ENCODE measurements at regions not wholly inside any gene's neighbourhood (a gene's known extent, or its start where the extent isn't known, plus 50 kb on each side); places are given as distances from the start of the nearest gene placed in this dataset.

- intact Hi-C loops (cut with DNase I), result no loop called here
- no peaks in the 10 kb centered on the region for H3K36me3 ChIP-seq
- TF ChIP-seq POLR2A (IDR thresholded peaks at IDR 0.05) (no peak), POLR2AphosphoS5 (IDR thresholded peaks at IDR 0.05; ENCODE audit: insufficient read depth in 1 of 2, low read depth in 1 of 2) (no peak), CTCF (IDR thresholded peaks at IDR 0.05) (no peak)
- no peaks in the 10 kb centered on the region for H3K27me3 ChIP-seq
- H3K9me3 ChIP-seq, result no peaks in the 10 kb centered on the region
- no peak overlapping the region for H3K27ac ChIP-seq
- no peak for DNase-seq (ENCODE audit: extremely low spot score in 2 of 2)
- H3K4me1 ChIP-seq, result no peaks in the 10 kb centered on the region
- H3K4me3 ChIP-seq, result no peak overlapping the region
Measured at GRCh38 chr11:45576461-45577215, 88.8 kb downstream of the CHST1 start.

GRCh38 chr11:45573728-45574127, 91.7 kb downstream of the CHST1 start:
- H3K4me1 ChIP-seq, result no peaks in the 10 kb centered on the region
- no peaks in the 10 kb centered on the region for H3K9me3 ChIP-seq
- no peak overlapping the region for H3K27ac ChIP-seq
- intact Hi-C loops (cut with DNase I), result no loop called here
- no peaks in the 10 kb centered on the region for H3K36me3 ChIP-seq
- DNase-seq (ENCODE audit: extremely low spot score in 2 of 2), result no peak
- no peak overlapping the region for H3K4me3 ChIP-seq
- no peaks in the 10 kb centered on the region for H3K27me3 ChIP-seq
- no peak for TF ChIP-seq CTCF (IDR thresholded peaks at IDR 0.05)
- TF ChIP-seq POLR2A (IDR thresholded peaks at IDR 0.05), result no peak

GRCh38 chr11:45572354-45573123, 92.9 kb downstream of the CHST1 start:
- H3K4me3 ChIP-seq, result no peak overlapping the region
- no peaks in the 10 kb centered on the region for H3K36me3 ChIP-seq
- no peaks in the 10 kb centered on the region for H3K9me3 ChIP-seq
- intact Hi-C loops (cut with DNase I), result no loop called here
- no peak for TF ChIP-seq POLR2A (IDR thresholded peaks at IDR 0.05)
- TF ChIP-seq CTCF (IDR thresholded peaks at IDR 0.05), result no peak
- TF ChIP-seq POLR2AphosphoS5 (IDR thresholded peaks at IDR 0.05; ENCODE audit: insufficient read depth in 1 of 2, low read depth in 1 of 2), result no peak
- no peaks in the 10 kb centered on the region for H3K27me3 ChIP-seq
- no peak overlapping the region for H3K27ac ChIP-seq
- no peaks in the 10 kb centered on the region for H3K4me1 ChIP-seq
- DNase-seq (ENCODE audit: extremely low spot score in 2 of 2), result no peak

GRCh38 chr11:45569776-45570175, 95.6 kb downstream of the CHST1 start:
- no peak overlapping the region for H3K27ac ChIP-seq
- TF ChIP-seq POLR2A (IDR thresholded peaks at IDR 0.05) (no peak), POLR2AphosphoS5 (IDR thresholded peaks at IDR 0.05; ENCODE audit: insufficient read depth in 1 of 2, low read depth in 1 of 2) (no peak), CTCF (IDR thresholded peaks at IDR 0.05) (no peak)
- intact Hi-C loops (cut with DNase I), result no loop called here
- no peaks in the 10 kb centered on the region for H3K4me1 ChIP-seq
- H3K36me3 ChIP-seq, result no peaks in the 10 kb centered on the region
- no peaks in the 10 kb centered on the region for H3K27me3 ChIP-seq
- H3K9me3 ChIP-seq, result no peaks in the 10 kb centered on the region
- H3K4me3 ChIP-seq, result no peak overlapping the region
- DNase-seq (ENCODE audit: extremely low spot score in 2 of 2), result no peak

GRCh38 chr11:45568049-45568448, 97.4 kb downstream of the CHST1 start:
- TF ChIP-seq POLR2AphosphoS5 (IDR thresholded peaks at IDR 0.05; ENCODE audit: insufficient read depth in 1 of 2, low read depth in 1 of 2) (no peak), CTCF (IDR thresholded peaks at IDR 0.05) (no peak), POLR2A (IDR thresholded peaks at IDR 0.05) (no peak)
- no peak for DNase-seq (ENCODE audit: extremely low spot score in 2 of 2)
- Histone ChIP-seq H3K4me1 (no peaks in the 10 kb centered on the region), H3K27ac (no peak overlapping the region), H3K9me3 (no peaks in the 10 kb centered on the region), H3K4me3 (no peak overlapping the region), H3K27me3 (no peaks in the 10 kb centered on the region), H3K36me3 (no peaks in the 10 kb centered on the region)
- intact Hi-C loops (cut with DNase I), result no loop called here

Measured in vagina (tissue), 2 donors.